ENCODE measurements at regions not wholly inside any gene's neighbourhood (a gene's known extent, or its start where the extent isn't known, plus 50 kb on each side); places are given as distances from the start of the nearest gene placed in this dataset.

DNA sequence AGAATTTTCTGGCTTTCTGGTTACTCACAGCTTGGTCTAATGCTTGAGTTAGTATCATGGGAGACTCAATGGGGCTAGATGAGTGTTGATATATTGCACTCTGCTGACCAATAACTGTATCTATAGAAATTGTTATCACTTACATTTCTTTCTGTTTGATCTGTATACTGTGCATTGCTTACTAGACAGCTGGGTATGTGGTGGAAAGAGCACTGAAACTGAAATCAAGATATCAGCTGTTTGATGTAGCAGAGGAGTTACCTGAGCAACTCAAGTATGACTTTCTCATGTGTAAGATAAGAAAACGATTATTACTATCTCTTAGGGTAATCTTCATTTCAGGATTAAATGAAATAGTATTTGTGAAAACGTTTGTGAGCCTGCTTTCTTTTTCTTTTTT, 183.0 kb downstream of the SLC15A5 start (continued):
- no peak for TF ChIP-seq CTCF (IDR thresholded peaks at IDR 0.05; ENCODE audit: poor library complexity, severe bottlenecking)

GRCh38 chr12:16093825-16094224, 182.7 kb downstream of the DERA start:
- Histone ChIP-seq H3K36me3 (ENCODE audit: insufficient read depth, low read length) (no peaks in the 10 kb centered on the region), H3K4me3 (ENCODE audit: low read length) (no peak overlapping the region), H4K20me1 (ENCODE audit: insufficient read depth) (no peaks in the 10 kb centered on the region), H2AFZ (ENCODE audit: low read depth, low read length) (no peak overlapping the region), H3K9me2 (ENCODE audit: insufficient read depth, low read length) (no peaks in the 10 kb centered on the region), H3K9me3 (ENCODE audit: low read length) (no peaks in the 10 kb centered on the region), H3K79me2 (replicated peaks; ENCODE audit: insufficient read depth, low read length) (no peaks in the 10 kb centered on the region), H3K27ac (ENCODE audit: low read length) (no peak overlapping the region), H3K9ac (ENCODE audit: low read length) (no peak overlapping the region), H3K4me2 (ENCODE audit: low read length) (no peak overlapping the region), H3K27me3 (ENCODE audit: insufficient read depth, low read depth, low read length) (no peaks in the 10 kb centered on the region), H3F3A (ENCODE audit: insufficient read depth, low read length, poor library complexity, severe bottlenecking) (no peaks in the 10 kb centered on the region)
- TF ChIP-seq CTCF (IDR thresholded peaks at IDR 0.05; ENCODE audit: poor library complexity, severe bottlenecking) (no peak), SMC3 (conservative IDR thresholded peaks at IDR 0.05; ENCODE audit: poor library complexity) (no peak), TAF1 (IDR thresholded peaks at IDR 0.05; ENCODE audit: low read depth) (no peak), EZH2 (IDR thresholded peaks at IDR 0.05; ENCODE audit: borderline replicate concordance, insufficient read depth, low read length, poor library complexity, severe bottlenecking) (no peak), MXI1 (conservative IDR thresholded peaks at IDR 0.05; ENCODE audit: poor library complexity, severe bottlenecking) (no peak), EP300 (conservative IDR thresholded peaks at IDR 0.05; ENCODE audit: poor library complexity, severe bottlenecking) (no peak), POLR2AphosphoS5 (IDR thresholded peaks at IDR 0.05) (no peak), RAD21 (conservative IDR thresholded peaks at IDR 0.05) (no peak)
- TF ChIP-seq, protein P1, sequence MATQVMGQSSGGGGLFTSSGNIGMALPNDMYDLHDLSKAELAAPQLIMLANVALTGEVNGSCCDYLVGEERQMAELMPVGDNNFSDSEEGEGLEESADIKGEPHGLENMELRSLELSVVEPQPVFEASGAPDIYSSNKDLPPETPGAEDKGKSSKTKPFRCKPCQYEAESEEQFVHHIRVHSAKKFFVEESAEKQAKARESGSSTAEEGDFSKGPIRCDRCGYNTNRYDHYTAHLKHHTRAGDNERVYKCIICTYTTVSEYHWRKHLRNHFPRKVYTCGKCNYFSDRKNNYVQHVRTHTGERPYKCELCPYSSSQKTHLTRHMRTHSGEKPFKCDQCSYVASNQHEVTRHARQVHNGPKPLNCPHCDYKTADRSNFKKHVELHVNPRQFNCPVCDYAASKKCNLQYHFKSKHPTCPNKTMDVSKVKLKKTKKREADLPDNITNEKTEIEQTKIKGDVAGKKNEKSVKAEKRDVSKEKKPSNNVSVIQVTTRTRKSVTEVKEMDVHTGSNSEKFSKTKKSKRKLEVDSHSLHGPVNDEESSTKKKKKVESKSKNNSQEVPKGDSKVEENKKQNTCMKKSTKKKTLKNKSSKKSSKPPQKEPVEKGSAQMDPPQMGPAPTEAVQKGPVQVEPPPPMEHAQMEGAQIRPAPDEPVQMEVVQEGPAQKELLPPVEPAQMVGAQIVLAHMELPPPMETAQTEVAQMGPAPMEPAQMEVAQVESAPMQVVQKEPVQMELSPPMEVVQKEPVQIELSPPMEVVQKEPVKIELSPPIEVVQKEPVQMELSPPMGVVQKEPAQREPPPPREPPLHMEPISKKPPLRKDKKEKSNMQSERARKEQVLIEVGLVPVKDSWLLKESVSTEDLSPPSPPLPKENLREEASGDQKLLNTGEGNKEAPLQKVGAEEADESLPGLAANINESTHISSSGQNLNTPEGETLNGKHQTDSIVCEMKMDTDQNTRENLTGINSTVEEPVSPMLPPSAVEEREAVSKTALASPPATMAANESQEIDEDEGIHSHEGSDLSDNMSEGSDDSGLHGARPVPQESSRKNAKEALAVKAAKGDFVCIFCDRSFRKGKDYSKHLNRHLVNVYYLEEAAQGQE (IDR thresholded peaks at IDR 0.05; ENCODE audit: borderline replicate concordance) = no peak

DNA sequence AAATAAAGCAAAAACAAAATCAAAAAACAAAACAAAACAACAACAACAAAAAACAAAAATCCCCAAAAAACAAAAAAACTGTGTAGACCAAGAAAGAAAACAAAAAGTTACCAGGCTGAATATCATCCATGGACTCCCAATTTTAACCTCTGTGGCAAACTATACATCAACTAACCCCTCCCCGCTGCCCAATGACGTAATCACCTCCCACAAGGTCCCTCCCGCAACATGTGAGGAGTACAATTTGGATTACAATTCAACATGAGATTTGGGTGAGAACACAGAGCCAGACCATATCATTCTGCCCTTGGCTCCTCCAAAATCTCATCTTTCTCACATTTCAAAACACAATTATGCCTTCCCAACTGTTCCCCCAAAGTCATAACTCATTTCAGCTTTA, 179.8 kb downstream of the DERA start:
- Histone ChIP-seq H2AFZ (ENCODE audit: low read depth, low read length) (no peak overlapping the region), H3K36me3 (ENCODE audit: insufficient read depth, low read length) (no peaks in the 10 kb centered on the region), H3K4me2 (ENCODE audit: low read length) (no peak overlapping the region), H3F3A (ENCODE audit: insufficient read depth, low read length, poor library complexity, severe bottlenecking) (no peaks in the 10 kb centered on the region), H3K9me3 (ENCODE audit: low read length) (no peaks in the 10 kb centered on the region), H3K27me3 (ENCODE audit: insufficient read depth, low read depth, low read length) (no peaks in the 10 kb centered on the region), H3K27ac (ENCODE audit: low read length) (no peak overlapping the region), H3K79me2 (replicated peaks; ENCODE audit: insufficient read depth, low read length) (no peaks in the 10 kb centered on the region), H3K9me2 (ENCODE audit: insufficient read depth, low read length) (no peaks in the 10 kb centered on the region), H3K4me3 (ENCODE audit: low read length) (no peak overlapping the region), H3K9ac (ENCODE audit: low read length) (no peak overlapping the region), H4K20me1 (ENCODE audit: insufficient read depth) (no peaks in the 10 kb centered on the region)
- TF ChIP-seq RAD21 (conservative IDR thresholded peaks at IDR 0.05) (no peak), EZH2 (IDR thresholded peaks at IDR 0.05; ENCODE audit: borderline replicate concordance, insufficient read depth, low read length, poor library complexity, severe bottlenecking) (no peak)

Measured in neural cell (in vitro differentiated cells).